ENCODE measurements at regions not wholly inside any gene's neighbourhood (a gene's known extent, or its start where the extent isn't known, plus 50 kb on each side); places are given as distances from the start of the nearest gene placed in this dataset.
A peak's percentile ranks its signal among the peaks of the same experiment; 100 is the strongest.

DNA sequence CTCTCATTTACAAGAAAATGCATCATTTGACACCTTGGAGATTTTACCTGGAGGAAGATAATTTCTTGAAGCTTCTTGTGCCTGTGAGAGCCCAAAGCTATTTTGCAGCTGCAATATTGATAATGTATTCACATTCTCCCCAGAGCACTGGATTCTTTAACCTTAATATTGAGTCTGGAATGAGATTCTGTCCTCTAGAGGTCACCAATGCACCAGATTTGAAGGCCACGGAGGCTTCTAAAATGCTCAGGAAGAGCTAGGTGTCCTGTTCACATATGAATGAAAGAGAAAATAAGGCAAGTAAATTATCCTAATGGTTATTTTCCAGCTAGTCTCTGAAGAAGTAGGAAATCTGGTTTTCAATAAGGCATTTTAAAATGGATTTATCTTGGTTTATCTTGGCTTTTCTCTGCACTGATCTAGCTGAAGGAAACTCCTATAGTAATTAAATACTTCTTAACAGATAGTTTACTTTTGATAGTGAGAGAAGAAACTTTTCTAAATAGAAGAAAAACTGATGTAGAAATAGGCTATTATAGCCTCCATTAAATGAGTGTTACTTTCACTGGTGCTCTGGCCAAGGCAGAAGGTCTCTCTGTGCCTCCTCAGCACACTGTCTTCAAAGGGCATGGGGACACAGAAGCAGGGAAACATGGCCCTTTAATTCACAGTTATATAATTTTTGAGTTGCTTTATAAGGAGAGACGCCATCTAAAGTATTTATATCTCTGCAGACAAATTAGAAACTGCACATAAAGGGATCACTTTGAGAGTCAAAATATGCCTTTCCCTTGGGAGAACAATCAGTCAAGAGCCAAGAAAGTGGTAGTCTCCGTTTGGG is 297.0 kb upstream of the ACTBL2 start:
- H3K36me3 ChIP-seq: no peaks in the 10 kb centered on the region
- H3K9me3 ChIP-seq (replicated peaks): no peaks in the 10 kb centered on the region
- H3K27me3 ChIP-seq (ENCODE audit: low read depth): no peaks in the 10 kb centered on the region
- DNase-seq: peak; percentile 16
- intact Hi-C loops (cut with micrococcal nuclease): loop anchor here (5.0 to 10.0 kb wide), 3 partner anchors 103 to 485 kb away; no protein-coding TSS in a partner anchor
- H3K27ac ChIP-seq (replicated peaks): peak overlapping the region; percentile 63
- peaks cover 44% of the 10 kb centered on the region for H3K4me1 ChIP-seq
- H3K4me3 ChIP-seq: peak overlapping the region; percentile 9
- TF ChIP-seq, protein P1, sequence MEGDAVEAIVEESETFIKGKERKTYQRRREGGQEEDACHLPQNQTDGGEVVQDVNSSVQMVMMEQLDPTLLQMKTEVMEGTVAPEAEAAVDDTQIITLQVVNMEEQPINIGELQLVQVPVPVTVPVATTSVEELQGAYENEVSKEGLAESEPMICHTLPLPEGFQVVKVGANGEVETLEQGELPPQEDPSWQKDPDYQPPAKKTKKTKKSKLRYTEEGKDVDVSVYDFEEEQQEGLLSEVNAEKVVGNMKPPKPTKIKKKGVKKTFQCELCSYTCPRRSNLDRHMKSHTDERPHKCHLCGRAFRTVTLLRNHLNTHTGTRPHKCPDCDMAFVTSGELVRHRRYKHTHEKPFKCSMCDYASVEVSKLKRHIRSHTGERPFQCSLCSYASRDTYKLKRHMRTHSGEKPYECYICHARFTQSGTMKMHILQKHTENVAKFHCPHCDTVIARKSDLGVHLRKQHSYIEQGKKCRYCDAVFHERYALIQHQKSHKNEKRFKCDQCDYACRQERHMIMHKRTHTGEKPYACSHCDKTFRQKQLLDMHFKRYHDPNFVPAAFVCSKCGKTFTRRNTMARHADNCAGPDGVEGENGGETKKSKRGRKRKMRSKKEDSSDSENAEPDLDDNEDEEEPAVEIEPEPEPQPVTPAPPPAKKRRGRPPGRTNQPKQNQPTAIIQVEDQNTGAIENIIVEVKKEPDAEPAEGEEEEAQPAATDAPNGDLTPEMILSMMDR (IDR thresholded peaks at IDR 0.05; ENCODE audit: borderline replicate concordance): peak; percentile 76

DNA sequence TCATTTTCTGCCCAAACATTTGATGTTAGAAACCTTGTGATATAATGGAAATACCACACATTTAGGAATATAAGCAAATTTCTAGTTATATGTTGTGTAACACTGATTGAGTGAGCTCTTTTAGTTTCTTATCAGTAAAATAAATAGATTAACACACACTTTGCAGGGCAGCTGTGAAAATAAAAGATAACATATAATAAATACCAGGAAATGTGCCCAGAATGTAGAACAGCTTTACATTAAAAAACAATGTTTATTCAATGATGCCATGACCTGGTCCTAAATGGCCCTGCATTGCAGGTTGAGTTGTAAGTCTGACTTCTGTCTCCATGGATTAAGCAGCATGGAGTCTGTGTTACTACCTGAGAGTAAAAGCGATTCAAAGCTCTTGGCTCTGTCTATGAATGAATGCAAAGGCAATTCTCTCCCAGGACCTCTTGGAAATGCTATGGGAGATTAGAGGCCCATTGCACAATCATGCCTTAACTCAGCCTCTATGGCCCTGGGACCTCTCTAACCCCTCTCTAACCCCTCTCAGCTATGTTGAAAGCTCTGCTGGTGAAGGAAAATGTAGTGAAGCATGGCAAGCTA is 296.0 kb upstream of the ACTBL2 start:
- Histone ChIP-seq H3K9me3 (replicated peaks) (no peaks in the 10 kb centered on the region), H3K36me3 (no peaks in the 10 kb centered on the region), H3K27me3 (ENCODE audit: low read depth) (no peaks in the 10 kb centered on the region), H3K4me1 (peaks cover 38% of the 10 kb centered on the region), H3K27ac (replicated peaks) (no peak overlapping the region), H3K4me3 (no peak overlapping the region)
- intact Hi-C loops (cut with micrococcal nuclease): loop anchor here (5.0 to 10.0 kb wide), 3 partner anchors 104 to 484 kb away; no protein-coding TSS in a partner anchor
- no peak for DNase-seq
- TF ChIP-seq, protein P1 (IDR thresholded peaks at IDR 0.05; ENCODE audit: borderline replicate concordance): no peak

GRCh38 chr5:57777174-57777581 is 294.6 kb upstream of the ACTBL2 start:
- Histone ChIP-seq H3K9me3 (replicated peaks) (no peaks in the 10 kb centered on the region), H3K4me3 (no peak overlapping the region), H3K27me3 (ENCODE audit: low read depth) (no peaks in the 10 kb centered on the region), H3K36me3 (no peaks in the 10 kb centered on the region), H3K27ac (replicated peaks) (no peak overlapping the region), H3K4me1 (peaks cover 26% of the 10 kb centered on the region)
- intact Hi-C loops (cut with micrococcal nuclease): loop anchor here (5.0 to 10.0 kb wide), 3 partner anchors 105 to 482 kb away; no protein-coding TSS in a partner anchor
- TF ChIP-seq, protein P1 (IDR thresholded peaks at IDR 0.05; ENCODE audit: borderline replicate concordance): no peak
- no peak for DNase-seq

DNA sequence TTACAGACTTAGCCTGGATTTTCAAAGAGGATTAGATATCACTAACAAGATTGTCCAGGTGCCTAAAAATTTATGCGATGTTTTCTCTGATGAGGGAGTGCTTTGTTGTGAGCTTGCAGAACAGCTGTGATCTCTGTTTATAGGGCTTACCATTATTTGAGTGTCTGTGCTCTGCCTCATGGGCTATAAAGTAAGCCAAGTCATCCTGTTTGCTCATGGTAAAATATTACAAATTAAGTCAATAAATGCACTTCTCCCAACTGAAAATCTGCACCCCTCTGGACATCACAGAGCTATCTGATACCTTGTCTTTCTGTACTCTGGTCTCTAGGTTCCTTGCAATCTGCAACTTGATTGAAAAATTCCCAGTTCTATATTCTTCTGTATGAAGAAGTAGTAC is 293.4 kb upstream of the ACTBL2 start:
- intact Hi-C loops (cut with micrococcal nuclease): loop anchor here (5.0 to 10.0 kb wide), 3 partner anchors 106 to 481 kb away; no protein-coding TSS in a partner anchor
- Histone ChIP-seq H3K9me3 (replicated peaks) (no peaks in the 10 kb centered on the region), H3K27me3 (ENCODE audit: low read depth) (no peaks in the 10 kb centered on the region), H3K4me3 (no peak overlapping the region), H3K36me3 (no peaks in the 10 kb centered on the region), H3K27ac (replicated peaks) (no peak overlapping the region), H3K4me1 (peaks cover 26% of the 10 kb centered on the region)
- DNase-seq: no peak
- TF ChIP-seq, protein P1 (IDR thresholded peaks at IDR 0.05; ENCODE audit: borderline replicate concordance): no peak

GRCh38 chr5:57774439-57774838 is 291.8 kb upstream of the ACTBL2 start:
- TF ChIP-seq, protein P1 (IDR thresholded peaks at IDR 0.05; ENCODE audit: borderline replicate concordance): no peak

More at GRCh38 chr5:57774439-57774838, 291.8 kb upstream of the ACTBL2 start:
- Histone ChIP-seq H3K9me3 (replicated peaks) (no peaks in the 10 kb centered on the region), H3K4me1 (peaks cover 11% of the 10 kb centered on the region), H3K36me3 (no peaks in the 10 kb centered on the region), H3K27me3 (ENCODE audit: low read depth) (no peaks in the 10 kb centered on the region), H3K27ac (replicated peaks) (no peak overlapping the region), H3K4me3 (no peak overlapping the region)
- DNase-seq: no peak
- intact Hi-C loops (cut with micrococcal nuclease): loop anchor here (10.0 kb wide), 2 partner anchors 280 to 480 kb away; no protein-coding TSS in a partner anchor
